IPS-20b (cell line): ENCODE measurements at regions not wholly inside any gene's neighbourhood (a gene's known extent, or its start where the extent isn't known, plus 50 kb on each side); places are given as distances from the start of the nearest gene placed in this dataset.

Experiments
- H3K27ac ChIP-seq: one replicate; pipeline ENCODE4 v1.5.1; 2013; ENCODE audit warnings: low read length
- H3K27me3 ChIP-seq: 2 replicates; pipeline ENCODE4 v1.6.1; 2013; ENCODE audit warnings: mild to moderate bottlenecking, low read length, inconsistent platforms; ENCODE audit not compliant: insufficient read depth
- H3K36me3 ChIP-seq: 2 replicates; pipeline ENCODE4 v1.6.1; 2013; ENCODE audit warnings: low read depth, mild to moderate bottlenecking, inconsistent platforms, low read length, moderate library complexity; ENCODE audit not compliant: insufficient read depth
- H3K4me1 ChIP-seq: 2 replicates; pipeline ENCODE4 v1.6.1; 2013; ENCODE audit warnings: mild to moderate bottlenecking, control low read depth, inconsistent platforms, low read length, moderate library complexity; ENCODE audit not compliant: insufficient read depth
- H3K4me3 ChIP-seq: 2 replicates; pipeline ENCODE4 v1.5.1; 2013; ENCODE audit warnings: mild to moderate bottlenecking, low read length, inconsistent platforms
- H3K9ac ChIP-seq: 2 replicates; pipeline ENCODE4 v1.6.1; 2013; ENCODE audit warnings: low read depth, mild to moderate bottlenecking, inconsistent platforms, low read length, moderate library complexity
- H3K9me3 ChIP-seq: 2 replicates; pipeline ENCODE4 v1.6.1; 2013; ENCODE audit warnings: mild to moderate bottlenecking, low read depth, low read length, inconsistent platforms; ENCODE audit not compliant: insufficient read depth

- H3K27me3 ChIP-seq = no peaks in the 10 kb centered on the region
- H3K4me1 ChIP-seq = no peaks in the 10 kb centered on the region
- no peak overlapping the region for H3K27ac ChIP-seq
- no peaks in the 10 kb centered on the region for H3K36me3 ChIP-seq
- H3K9me3 ChIP-seq = no peaks in the 10 kb centered on the region; the same call in 1 of the 2 replicates
- H3K4me3 ChIP-seq = no peak overlapping the region
- H3K9ac ChIP-seq = no peak overlapping the region
Measured at GRCh38 chr6:169165561-169166300, 87.9 kb downstream of the THBS2 start.

- no peak overlapping the region for H3K9ac ChIP-seq
- H3K27ac ChIP-seq = no peak overlapping the region
- no peak overlapping the region for H3K4me3 ChIP-seq
- no peaks in the 10 kb centered on the region for H3K4me1 ChIP-seq
- no peaks in the 10 kb centered on the region; the same call in 1 of the 2 replicates for H3K9me3 ChIP-seq
- no peaks in the 10 kb centered on the region for H3K27me3 ChIP-seq
- no peaks in the 10 kb centered on the region for H3K36me3 ChIP-seq
Measured at GRCh38 chr6:169164986-169165385, 88.7 kb downstream of the THBS2 start.

GRCh38 chr6:169164451-169164850 is 89.2 kb downstream of the THBS2 start:
- H3K27me3 ChIP-seq = no peaks in the 10 kb centered on the region
- H3K9me3 ChIP-seq = no peaks in the 10 kb centered on the region; the same call in 1 of the 2 replicates
- H3K36me3 ChIP-seq = no peaks in the 10 kb centered on the region
- H3K4me1 ChIP-seq = no peaks in the 10 kb centered on the region
- no peak overlapping the region for H3K27ac ChIP-seq
- H3K9ac ChIP-seq = no peak overlapping the region
- no peak overlapping the region for H3K4me3 ChIP-seq

- Histone ChIP-seq H3K9ac (no peak overlapping the region), H3K27ac (no peak overlapping the region)
Measured at GRCh38 chr6:169163411-169163901, 90.2 kb downstream of the THBS2 start.

GRCh38 chr6:169162752-169163407 is 90.8 kb downstream of the THBS2 start:
- H3K9me3 ChIP-seq = no peaks in the 10 kb centered on the region; the same call in 1 of the 2 replicates
- H3K27ac ChIP-seq = no peak overlapping the region
- no peak overlapping the region for H3K9ac ChIP-seq
- H3K36me3 ChIP-seq = no peaks in the 10 kb centered on the region
- H3K4me1 ChIP-seq = no peaks in the 10 kb centered on the region
- no peaks in the 10 kb centered on the region for H3K27me3 ChIP-seq
- H3K4me3 ChIP-seq = no peak overlapping the region

More at GRCh38 chr6:169163411-169163901, 90.2 kb downstream of the THBS2 start:
- H3K4me3 ChIP-seq = no peak overlapping the region
- no peaks in the 10 kb centered on the region; the same call in 1 of the 2 replicates for H3K9me3 ChIP-seq
- H3K27me3 ChIP-seq = no peaks in the 10 kb centered on the region
- H3K4me1 ChIP-seq = no peaks in the 10 kb centered on the region
- H3K36me3 ChIP-seq = no peaks in the 10 kb centered on the region

GRCh38 chr6:169162249-169162648 is 91.4 kb downstream of the THBS2 start:
- Histone ChIP-seq H3K27ac (no peak overlapping the region), H3K4me1 (no peaks in the 10 kb centered on the region), H3K36me3 (no peaks in the 10 kb centered on the region), H3K9ac (no peak overlapping the region), H3K9me3 (no peaks in the 10 kb centered on the region; the same call in 1 of the 2 replicates), H3K4me3 (no peak overlapping the region), H3K27me3 (no peaks in the 10 kb centered on the region)

GRCh38 chr6:169161572-169162167 is 92.0 kb downstream of the THBS2 start:
- H3K27me3 ChIP-seq = no peaks in the 10 kb centered on the region
- H3K9ac ChIP-seq = no peak overlapping the region
- H3K4me1 ChIP-seq = no peaks in the 10 kb centered on the region
- H3K4me3 ChIP-seq = no peak overlapping the region
- H3K36me3 ChIP-seq = no peaks in the 10 kb centered on the region
- H3K27ac ChIP-seq = no peak overlapping the region
- H3K9me3 ChIP-seq = no peaks in the 10 kb centered on the region; the same call in 1 of the 2 replicates

GRCh38 chr6:169160855-169161560 is 92.6 kb downstream of the THBS2 start:
- H3K27me3 ChIP-seq = no peaks in the 10 kb centered on the region
- H3K36me3 ChIP-seq = no peaks in the 10 kb centered on the region
- H3K4me1 ChIP-seq = no peaks in the 10 kb centered on the region
- no peak overlapping the region for H3K4me3 ChIP-seq
- H3K9ac ChIP-seq = no peak overlapping the region
- H3K9me3 ChIP-seq = no peaks in the 10 kb centered on the region; the same call in 1 of the 2 replicates
- no peak overlapping the region for H3K27ac ChIP-seq

GRCh38 chr6:169160091-169160854 is 93.4 kb downstream of the THBS2 start:
- no peak overlapping the region for H3K27ac ChIP-seq
- H3K9me3 ChIP-seq = no peaks in the 10 kb centered on the region; the same call in 1 of the 2 replicates
- no peaks in the 10 kb centered on the region for H3K36me3 ChIP-seq
- H3K4me1 ChIP-seq = no peaks in the 10 kb centered on the region
- H3K27me3 ChIP-seq = no peaks in the 10 kb centered on the region
- no peak overlapping the region for H3K9ac ChIP-seq
- H3K4me3 ChIP-seq = no peak overlapping the region

GRCh38 chr6:169159331-169159730 is 94.3 kb downstream of the THBS2 start:
- no peak overlapping the region for H3K4me3 ChIP-seq
- H3K36me3 ChIP-seq = no peaks in the 10 kb centered on the region
- H3K27ac ChIP-seq = no peak overlapping the region
- H3K4me1 ChIP-seq = no peaks in the 10 kb centered on the region
- no peaks in the 10 kb centered on the region for H3K27me3 ChIP-seq
- H3K9me3 ChIP-seq = no peaks in the 10 kb centered on the region
- no peak overlapping the region for H3K9ac ChIP-seq

GRCh38 chr6:169158691-169159090 is 95.0 kb downstream of the THBS2 start:
- Histone ChIP-seq H3K36me3 (no peaks in the 10 kb centered on the region), H3K4me3 (no peak overlapping the region), H3K9ac (no peak overlapping the region), H3K27ac (no peak overlapping the region), H3K4me1 (no peaks in the 10 kb centered on the region), H3K9me3 (no peaks in the 10 kb centered on the region), H3K27me3 (no peaks in the 10 kb centered on the region)
